Colonic mucosa (tissue), 4 donors: ENCODE measurements at regions not wholly inside any gene's neighbourhood (a gene's known extent, or its start where the extent isn't known, plus 50 kb on each side); places are given as distances from the start of the nearest gene placed in this dataset.

ENCODE experiments used
- DNase-seq: peaks from one replicate; pipeline ENCODE4 v3.0.0-alpha.2; 2020
- H3K27ac ChIP-seq: fragments of 200-600 bp; one replicate; pipeline ENCODE4 v1.8.0; 2021
- H3K27me3 ChIP-seq: fragments of 200-600 bp; one replicate; pipeline ENCODE4 v1.8.0; 2021
- H3K36me3 ChIP-seq: fragments of 200-600 bp; one replicate; pipeline ENCODE4 v1.8.0; 2021
- H3K4me1 ChIP-seq: fragments of 200-600 bp; one replicate; pipeline ENCODE4 v1.8.0; 2021; ENCODE audit warnings: mild to moderate bottlenecking
- H3K4me3 ChIP-seq: fragments of 200-600 bp; one replicate; pipeline ENCODE4 v1.8.0; 2021
- H3K9ac ChIP-seq, 2 donors: one replicate each; pipeline ENCODE4 v1.7.0; 2013; ENCODE audit warnings: control low read depth in 2 of 2, low read depth in 2 of 2, low read length in 2 of 2
- H3K9me3 ChIP-seq: fragments of 200-600 bp; one replicate; pipeline ENCODE4 v1.8.0; 2021
- CTCF ChIP-seq: fragments of 200-600 bp; IDR thresholded peaks from one replicate; pipeline ENCODE4 v1.8.0; 2022; ENCODE audit warnings: antibody characterized with exemption, mild to moderate bottlenecking
- intact Hi-C: fragments of 100-400 bp; cut with DNase I; formaldehyde crosslinking; loops from one replicate; pipeline ENCODE4 v1.14.1; 2022
- donor health status: healthy.
- donor health status: DM: no; HTN: no; CAD: no.
- donor health status: DM: no; HTN: no; CAD: no.

- no peak for TF ChIP-seq CTCF
- Histone ChIP-seq H3K36me3 (no peaks in the 10 kb centered on the region), H3K27me3 (no peaks in the 10 kb centered on the region), H3K4me3 (no peak overlapping the region), H3K27ac (no peak overlapping the region), H3K9me3 (no peaks in the 10 kb centered on the region), H3K4me1 (no peaks in the 10 kb centered on the region), H3K9ac (no peak overlapping the region)
- intact Hi-C loops = no loop called here
- DNase-seq = peak; percentile 10
Observed at GRCh38 chr13:111911754-111912452, 155.0 kb upstream of the SOX1 start.

DNA sequence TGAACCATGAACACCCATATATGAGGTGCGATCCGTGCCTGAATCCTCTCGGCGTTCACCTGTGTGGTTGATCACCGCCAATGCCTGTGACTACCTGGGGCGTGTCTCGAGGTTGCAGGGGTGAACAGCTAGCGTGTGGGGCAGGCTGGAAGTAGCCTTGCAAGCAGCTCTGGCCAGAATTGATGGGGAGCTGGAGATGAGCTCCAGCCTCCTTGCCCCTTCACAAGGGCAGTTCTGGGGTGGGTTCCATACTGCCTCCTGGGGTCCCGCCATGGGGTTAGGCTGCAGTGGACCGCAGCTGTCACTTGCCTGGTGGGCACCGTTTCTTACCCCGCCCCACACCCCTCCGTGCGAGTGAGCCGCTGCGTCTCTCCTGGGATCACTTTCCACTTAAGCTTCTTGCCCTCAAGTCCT is 154.5 kb upstream of the SOX1 start:
- no peak overlapping the region for H3K27ac ChIP-seq
- H3K4me3 ChIP-seq = no peak overlapping the region
- no peak for TF ChIP-seq CTCF
- intact Hi-C loops = no loop called here
- no peaks in the 10 kb centered on the region for H3K27me3 ChIP-seq
- H3K36me3 ChIP-seq = no peaks in the 10 kb centered on the region
- H3K9ac ChIP-seq = no peak overlapping the region
- peak; percentile 10 for DNase-seq
- H3K4me1 ChIP-seq = no peaks in the 10 kb centered on the region
- H3K9me3 ChIP-seq = no peaks in the 10 kb centered on the region

DNA sequence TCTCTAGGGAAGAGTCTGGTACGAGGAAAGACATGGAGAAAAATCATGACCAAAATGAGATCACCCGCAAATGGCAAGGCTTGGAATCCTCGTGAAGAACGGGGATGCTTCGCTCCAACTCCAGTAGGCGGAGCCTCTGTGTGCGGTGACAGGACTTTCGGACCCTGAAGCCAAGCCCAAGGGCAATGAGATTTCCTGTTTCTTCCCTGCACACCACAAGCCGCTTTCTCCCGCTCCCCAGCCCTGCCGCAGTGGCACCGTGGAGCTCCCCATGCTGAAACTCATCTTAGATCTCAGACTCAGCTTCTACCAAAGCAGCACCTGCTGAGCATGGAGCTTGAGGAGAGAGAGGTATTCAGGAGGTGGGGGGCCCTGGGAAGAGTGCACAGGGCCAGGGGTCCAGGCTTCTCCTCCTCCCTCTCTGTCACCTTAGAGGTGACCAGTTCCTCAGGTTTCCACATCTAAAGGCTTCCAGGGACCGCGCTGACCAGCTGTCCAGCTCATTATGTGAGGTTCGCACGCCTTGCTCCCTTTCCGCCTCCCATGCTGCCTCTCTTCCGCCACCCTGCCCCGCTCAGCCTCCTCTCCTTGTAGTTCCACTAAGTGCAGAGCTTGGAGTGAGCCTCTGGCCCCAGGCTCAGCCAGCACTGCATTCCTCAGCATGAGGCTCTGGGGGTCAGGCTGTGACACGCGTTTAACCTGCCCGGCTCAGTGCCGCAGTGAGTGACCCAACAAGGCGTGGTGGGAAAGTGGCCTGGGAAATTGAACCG is 153.8 kb upstream of the SOX1 start:
- peak; percentile 4 for DNase-seq
- H3K27me3 ChIP-seq = no peaks in the 10 kb centered on the region
- no peak overlapping the region for H3K27ac ChIP-seq
- H3K9me3 ChIP-seq = no peaks in the 10 kb centered on the region
- TF ChIP-seq CTCF = no peak
- no peaks in the 10 kb centered on the region for H3K4me1 ChIP-seq
- no peaks in the 10 kb centered on the region for H3K36me3 ChIP-seq
- H3K9ac ChIP-seq = no peak overlapping the region
- H3K4me3 ChIP-seq = no peak overlapping the region
- intact Hi-C loops = no loop called here

DNA sequence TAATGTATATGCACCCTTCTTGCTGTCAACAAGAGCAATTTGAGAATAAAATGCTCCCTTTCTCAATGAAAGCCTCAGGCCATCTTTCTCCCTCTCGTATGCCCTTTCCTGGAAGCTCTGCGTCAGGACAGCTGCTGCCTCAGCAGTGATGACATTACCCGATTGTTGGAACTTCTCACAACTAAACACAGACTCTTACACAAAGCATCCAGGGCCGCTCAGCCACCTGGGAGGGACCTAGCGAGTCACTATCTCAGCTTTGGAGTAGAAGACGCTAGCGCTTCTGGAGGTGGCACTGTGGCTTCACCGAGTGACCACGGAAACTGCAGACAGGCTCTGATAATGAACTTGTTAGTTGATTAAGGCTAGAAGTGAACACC is 153.2 kb upstream of the SOX1 start:
- no peak overlapping the region for H3K9ac ChIP-seq
- H3K27me3 ChIP-seq = no peaks in the 10 kb centered on the region
- intact Hi-C loops = no loop called here
- DNase-seq = peak; percentile 7
- H3K27ac ChIP-seq = no peak overlapping the region
- no peaks in the 10 kb centered on the region for H3K36me3 ChIP-seq
- no peaks in the 10 kb centered on the region for H3K4me1 ChIP-seq
- no peak for TF ChIP-seq CTCF
- no peak overlapping the region for H3K4me3 ChIP-seq
- H3K9me3 ChIP-seq = no peaks in the 10 kb centered on the region

- Histone ChIP-seq H3K27ac (no peak overlapping the region), H3K4me3 (no peak overlapping the region), H3K27me3 (no peaks in the 10 kb centered on the region), H3K36me3 (no peaks in the 10 kb centered on the region), H3K4me1 (no peaks in the 10 kb centered on the region), H3K9me3 (no peaks in the 10 kb centered on the region), H3K9ac (no peak overlapping the region)
- peak; percentile 2 for DNase-seq
- no peak for TF ChIP-seq CTCF
- intact Hi-C loops = no loop called here
Observed at GRCh38 chr13:111914241-111915103, 152.5 kb upstream of the SOX1 start.
